ENCODE measurements at regions not wholly inside any gene's neighbourhood (a gene's known extent, or its start where the extent isn't known, plus 50 kb on each side); places are given as distances from the start of the nearest gene placed in this dataset.

- DNase-seq = no peak
Observed at GRCh38 chr14:22449600-22449905, 139.5 kb downstream of the DAD1 start.

- DNase-seq = no peak
Observed at GRCh38 chr14:22448905-22449599, 140.0 kb downstream of the DAD1 start.

- no peak for DNase-seq
Observed at GRCh38 chr14:22448035-22448904, 140.8 kb downstream of the DAD1 start.

GRCh38 chr14:22438742-22439141, 150.3 kb downstream of the DAD1 start:
- peak; percentile 31 for DNase-seq

- DNase-seq = no peak
Observed at GRCh38 chr14:22434901-22435550, 154.0 kb downstream of the DAD1 start.

- DNase-seq = no peak
Observed at GRCh38 chr14:22434030-22434429, 155.0 kb downstream of the DAD1 start.

GRCh38 chr14:22433069-22433468, 156.0 kb downstream of the DAD1 start:
- DNase-seq = no peak

GRCh38 chr14:22432348-22432976, 156.6 kb downstream of the DAD1 start:
- peak; percentile 46 for DNase-seq

GRCh38 chr14:22429546-22430294, 159.3 kb downstream of the DAD1 start:
- DNase-seq = no peak

- no peak for DNase-seq
Observed at GRCh38 chr14:22428700-22429291, 160.2 kb downstream of the DAD1 start.

- DNase-seq = no peak
Observed at GRCh38 chr14:22427771-22428231, 161.2 kb downstream of the DAD1 start.

GRCh38 chr14:22426711-22427110, 162.3 kb downstream of the DAD1 start:
- no peak for DNase-seq

GRCh38 chr14:22423958-22424357, 165.1 kb downstream of the DAD1 start:
- no peak for DNase-seq

GRCh38 chr14:22422238-22422637, 166.8 kb downstream of the DAD1 start:
- no peak for DNase-seq

GRCh38 chr14:22420598-22421186, 168.3 kb downstream of the DAD1 start:
- DNase-seq = no peak

- DNase-seq = no peak
Observed at GRCh38 chr14:22419620-22420019, 169.4 kb downstream of the DAD1 start.

GRCh38 chr14:22418631-22419030, 170.4 kb downstream of the DAD1 start:
- DNase-seq = no peak

- no peak for DNase-seq
Observed at GRCh38 chr14:22417914-22418313, 171.1 kb downstream of the DAD1 start.

- DNase-seq = no peak
Observed at GRCh38 chr14:22416193-22416592, 172.8 kb downstream of the DAD1 start.

GRCh38 chr14:22415605-22415959, 173.4 kb downstream of the DAD1 start:
- no peak for DNase-seq

GRCh38 chr14:22414876-22415604, 174.0 kb downstream of the DAD1 start:
- no peak for DNase-seq
